ENCODE measurements at regions not wholly inside any gene's neighbourhood (a gene's known extent, or its start where the extent isn't known, plus 50 kb on each side); places are given as distances from the start of the nearest gene placed in this dataset.
"Not testable (repeated sequence)": the region's sequence is repeated elsewhere in the genome, so short reads cannot be mapped to it uniquely, and the experiment has no call there.

- Histone ChIP-seq H3K27me3 (ENCODE audit: control insufficient read depth, insufficient read depth, low read length) (no peaks in the 10 kb centered on the region), H3K36me3 (ENCODE audit: control insufficient read depth, insufficient read depth, low read length) (no peaks in the 10 kb centered on the region), H3K4me3 (ENCODE audit: low read depth, low read length) (no peak overlapping the region)
- no peak for TF ChIP-seq CTCF (IDR thresholded peaks at IDR 0.05; ENCODE audit: insufficient read depth, low read length, poor library complexity, severe bottlenecking)
- DNase-seq (ENCODE audit: low read depth), result no peak
Observed at GRCh38 chr6:169093066-169093723, 160.5 kb downstream of the THBS2 start.

GRCh38 chr6:169092375-169092774, 161.3 kb downstream of the THBS2 start:
- Histone ChIP-seq H3K4me3 (ENCODE audit: low read depth, low read length) (no peak overlapping the region), H3K27me3 (ENCODE audit: control insufficient read depth, insufficient read depth, low read length) (no peaks in the 10 kb centered on the region), H3K36me3 (ENCODE audit: control insufficient read depth, insufficient read depth, low read length) (no peaks in the 10 kb centered on the region)
- no peak for DNase-seq (ENCODE audit: low read depth)
- TF ChIP-seq CTCF (IDR thresholded peaks at IDR 0.05; ENCODE audit: insufficient read depth, low read length, poor library complexity, severe bottlenecking), result no peak

GRCh38 chr6:169090514-169091127, 163.0 kb downstream of the THBS2 start:
- DNase-seq (ENCODE audit: low read depth); H3K36me3 ChIP-seq (ENCODE audit: control insufficient read depth, insufficient read depth, low read length); H3K27me3 ChIP-seq (ENCODE audit: control insufficient read depth, insufficient read depth, low read length); H3K4me3 ChIP-seq (ENCODE audit: low read depth, low read length): not testable (repeated sequence)

- DNase-seq (ENCODE audit: low read depth), result no peak
- Histone ChIP-seq H3K27me3 (ENCODE audit: control insufficient read depth, insufficient read depth, low read length) (no peaks in the 10 kb centered on the region), H3K4me3 (ENCODE audit: low read depth, low read length) (no peak overlapping the region), H3K36me3 (ENCODE audit: control insufficient read depth, insufficient read depth, low read length) (no peaks in the 10 kb centered on the region)
- TF ChIP-seq CTCF (IDR thresholded peaks at IDR 0.05; ENCODE audit: insufficient read depth, low read length, poor library complexity, severe bottlenecking), result no peak
Observed at GRCh38 chr6:169088762-169089161, 164.9 kb downstream of the THBS2 start.

- Histone ChIP-seq H3K27me3 (ENCODE audit: control insufficient read depth, insufficient read depth, low read length) (no peaks in the 10 kb centered on the region), H3K36me3 (ENCODE audit: control insufficient read depth, insufficient read depth, low read length) (no peaks in the 10 kb centered on the region), H3K4me3 (ENCODE audit: low read depth, low read length) (no peak overlapping the region)
- DNase-seq (ENCODE audit: low read depth), result no peak
- TF ChIP-seq CTCF (IDR thresholded peaks at IDR 0.05; ENCODE audit: insufficient read depth, low read length, poor library complexity, severe bottlenecking), result no peak
Observed at GRCh38 chr6:169087443-169088041, 166.1 kb downstream of the THBS2 start.

- not testable (repeated sequence) for H3K4me3 ChIP-seq (ENCODE audit: low read depth, low read length)
Observed at GRCh38 chr6:169086616-169087015, 167.0 kb downstream of the THBS2 start.

GRCh38 chr6:169086020-169086419, 167.6 kb downstream of the THBS2 start:
- Histone ChIP-seq H3K27me3 (ENCODE audit: control insufficient read depth, insufficient read depth, low read length) (no peaks in the 10 kb centered on the region), H3K36me3 (ENCODE audit: control insufficient read depth, insufficient read depth, low read length) (no peaks in the 10 kb centered on the region), H3K4me3 (ENCODE audit: low read depth, low read length) (no peak overlapping the region)
- no peak for TF ChIP-seq CTCF (IDR thresholded peaks at IDR 0.05; ENCODE audit: insufficient read depth, low read length, poor library complexity, severe bottlenecking)
- DNase-seq (ENCODE audit: low read depth), result no peak

More at GRCh38 chr6:169086616-169087015, 167.0 kb downstream of the THBS2 start:
- not testable (repeated sequence) for H3K36me3 ChIP-seq (ENCODE audit: control insufficient read depth, insufficient read depth, low read length); DNase-seq (ENCODE audit: low read depth); H3K27me3 ChIP-seq (ENCODE audit: control insufficient read depth, insufficient read depth, low read length)
